Mammary epithelial cell (primary cell): ENCODE measurements at regions not wholly inside any gene's neighbourhood (a gene's known extent, or its start where the extent isn't known, plus 50 kb on each side); places are given as distances from the start of the nearest gene placed in this dataset.

Experiments used
- EZH2 ChIP-seq: IDR thresholded peaks from 2 replicates; pipeline ENCODE4 v1.6.1; 2012; ENCODE audit warnings: low read length, inconsistent platforms, borderline replicate concordance
- TF ChIP-seq, protein P1 (sequence below), 2 donors: IDR thresholded peaks in 1 of 2; conservative IDR thresholded peaks in 1 of 2; 2 replicates each; pipeline ENCODE4 v1.5.1; 2011 to 2012; ENCODE audit warnings: inconsistent platforms in 2 of 2, low read length in 2 of 2, mild to moderate bottlenecking in 2 of 2, control low read depth in 1 of 2, low read depth in 1 of 2; ENCODE audit not compliant: insufficient read depth in 1 of 2; ENCODE audit errors: extremely low read depth in 1 of 2

DNA sequence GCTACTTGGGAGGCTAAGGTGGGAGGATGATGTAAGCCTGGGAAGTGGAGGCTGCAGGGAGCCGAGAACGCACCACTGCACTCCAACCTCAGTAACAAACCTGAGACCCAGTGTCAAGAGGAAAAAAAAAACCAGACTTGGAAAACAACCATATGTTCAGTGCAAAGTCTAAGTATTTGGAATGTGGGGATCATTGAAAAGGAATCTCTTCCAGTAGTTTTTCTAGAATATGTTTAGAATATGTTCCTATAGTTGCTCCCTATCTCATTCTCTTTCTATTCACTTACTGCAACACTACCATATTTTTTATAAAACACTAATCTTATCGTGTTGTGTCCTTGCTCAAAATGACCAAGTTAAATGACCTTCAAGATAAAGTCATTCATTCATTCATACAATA is 423.5 kb upstream of the SOX5 start:
- TF ChIP-seq, protein P1, sequence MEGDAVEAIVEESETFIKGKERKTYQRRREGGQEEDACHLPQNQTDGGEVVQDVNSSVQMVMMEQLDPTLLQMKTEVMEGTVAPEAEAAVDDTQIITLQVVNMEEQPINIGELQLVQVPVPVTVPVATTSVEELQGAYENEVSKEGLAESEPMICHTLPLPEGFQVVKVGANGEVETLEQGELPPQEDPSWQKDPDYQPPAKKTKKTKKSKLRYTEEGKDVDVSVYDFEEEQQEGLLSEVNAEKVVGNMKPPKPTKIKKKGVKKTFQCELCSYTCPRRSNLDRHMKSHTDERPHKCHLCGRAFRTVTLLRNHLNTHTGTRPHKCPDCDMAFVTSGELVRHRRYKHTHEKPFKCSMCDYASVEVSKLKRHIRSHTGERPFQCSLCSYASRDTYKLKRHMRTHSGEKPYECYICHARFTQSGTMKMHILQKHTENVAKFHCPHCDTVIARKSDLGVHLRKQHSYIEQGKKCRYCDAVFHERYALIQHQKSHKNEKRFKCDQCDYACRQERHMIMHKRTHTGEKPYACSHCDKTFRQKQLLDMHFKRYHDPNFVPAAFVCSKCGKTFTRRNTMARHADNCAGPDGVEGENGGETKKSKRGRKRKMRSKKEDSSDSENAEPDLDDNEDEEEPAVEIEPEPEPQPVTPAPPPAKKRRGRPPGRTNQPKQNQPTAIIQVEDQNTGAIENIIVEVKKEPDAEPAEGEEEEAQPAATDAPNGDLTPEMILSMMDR (conservative IDR thresholded peaks at IDR 0.05 in 1 of 2, IDR thresholded peaks at IDR 0.05 in 1 of 2; ENCODE audit: extremely low read depth in 1 of 2, insufficient read depth in 1 of 2, low read depth in 1 of 2, low read length in 2 of 2) = no peak
- TF ChIP-seq EZH2 = no peak
